Cardiac fibroblast (primary cell): ENCODE measurements at regions not wholly inside any gene's neighbourhood (a gene's known extent, or its start where the extent isn't known, plus 50 kb on each side); places are given as distances from the start of the nearest gene placed in this dataset.
"Not testable (repeated sequence)": the region's sequence is repeated elsewhere in the genome, so short reads cannot be mapped to it uniquely, and the experiment has no call there.

ENCODE experiments used
- DNase-seq, 2 donors: peaks; one replicate each; pipeline versions ENCODE4 v3.0.0 to v3.0.0-alpha.2; 2010; ENCODE audit warnings: low read depth in 2 of 2
- H3K4me3 ChIP-seq, 2 donors: replicated peaks in 1 of 2; 1 replicate in 1 of 2; 2 replicates in 1 of 2; pipeline ENCODE4 v1.5.1; 2011; ENCODE audit warnings: low read depth in 2 of 2, low read length in 2 of 2, mild to moderate bottlenecking in 2 of 2, moderate library complexity in 1 of 2
- CTCF ChIP-seq: IDR thresholded peaks from one replicate; pipeline ENCODE4 v1.5.1; 2011; ENCODE audit warnings: low read depth, mild to moderate bottlenecking, low read length, inconsistent platforms

- no peak for TF ChIP-seq CTCF
- no peak overlapping the region for H3K4me3 ChIP-seq
- peak; percentile 60 for DNase-seq
Observed at GRCh38 chr12:18868717-18869116, 130.8 kb downstream of the CAPZA3 start.

- no peak overlapping the region for H3K4me3 ChIP-seq
- no peak for TF ChIP-seq CTCF
- DNase-seq = no peak
Observed at GRCh38 chr12:18872770-18873169, 134.9 kb downstream of the CAPZA3 start.

- TF ChIP-seq CTCF = no peak
- no peak for DNase-seq
- H3K4me3 ChIP-seq = no peak overlapping the region
Observed at GRCh38 chr12:18878676-18879180, 140.8 kb downstream of the CAPZA3 start.

GRCh38 chr12:18882690-18883089 lies 144.8 kb downstream of the CAPZA3 start:
- no peak for DNase-seq
- no peak overlapping the region for H3K4me3 ChIP-seq
- no peak for TF ChIP-seq CTCF

- no peak for DNase-seq
- H3K4me3 ChIP-seq = no peak overlapping the region
- no peak for TF ChIP-seq CTCF
Observed at GRCh38 chr12:18886962-18887361, 149.0 kb downstream of the CAPZA3 start.

- DNase-seq = no peak
- no peak overlapping the region for H3K4me3 ChIP-seq
- TF ChIP-seq CTCF = no peak
Observed at GRCh38 chr12:18887368-18887767, 149.4 kb downstream of the CAPZA3 start.

GRCh38 chr12:18888047-18888446 lies 150.1 kb downstream of the CAPZA3 start:
- no peak for TF ChIP-seq CTCF
- no peak for DNase-seq
- no peak overlapping the region for H3K4me3 ChIP-seq

GRCh38 chr12:18890621-18891020 lies 152.7 kb downstream of the CAPZA3 start:
- not testable (repeated sequence) for DNase-seq, H3K4me3 ChIP-seq
